Transverse colon (tissue), 4 donors: ENCODE measurements at regions not wholly inside any gene's neighbourhood (a gene's known extent, or its start where the extent isn't known, plus 50 kb on each side); places are given as distances from the start of the nearest gene placed in this dataset.

Experiments
- DNase-seq: peaks from one replicate; pipeline ENCODE4 v3.0.0-alpha.2; 2019
- H3K27ac ChIP-seq, 4 donors: fragments of 200-600 bp; sonication (generic); 2 replicates each; pipeline ENCODE4 v1.5.1; 2016 to 2018; ENCODE audit warnings: inconsistent platforms in 4 of 4
- H3K27me3 ChIP-seq: fragments of 200-600 bp; sonication (generic); 2 replicates; pipeline ENCODE4 v1.5.1; 2017; ENCODE audit warnings: inconsistent platforms
- H3K36me3 ChIP-seq, 4 donors: fragments of 200-600 bp; sonication (generic); 2 replicates each; pipeline ENCODE4 v1.5.1; 2017 to 2019; ENCODE audit warnings: inconsistent platforms in 4 of 4
- H3K4me1 ChIP-seq, 4 donors: fragments of 200-600 bp; sonication (generic); 2 replicates each; pipeline ENCODE4 v1.5.1; 2017 to 2020; ENCODE audit warnings: inconsistent platforms in 4 of 4
- H3K4me3 ChIP-seq, 4 donors: fragments of 200-600 bp; sonication (generic); 1 replicate in 1 of 4; 2 replicates in 3 of 4; pipeline versions ENCODE4 v1.5.1 to v1.6.1; 2017 to 2019; ENCODE audit warnings: inconsistent platforms in 4 of 4
- H3K9me3 ChIP-seq, 2 donors: fragments of 200-600 bp; sonication (generic); 2 replicates each; pipeline ENCODE4 v1.5.1; 2017 to 2019; ENCODE audit warnings: inconsistent platforms in 2 of 2
- CTCF ChIP-seq, 5 experiments: fragments of 200-600 bp in 3 of 5; fragments of 450-650 bp in 2 of 5; sonication (generic) in 3 of 5; IDR thresholded peaks; 1 replicate in 2 of 5; 2 replicates in 3 of 5; pipeline ENCODE4 v1.5.1; 2016 to 2017; ENCODE audit warnings: antibody characterized with exemption in 5 of 5, inconsistent platforms in 3 of 5, mild to moderate bottlenecking in 2 of 5, moderate library complexity in 1 of 5
- EP300 ChIP-seq: sonication (generic); formaldehyde crosslinking; IDR thresholded peaks from one replicate; pipeline ENCODE4 v1.6.1; 2017; ENCODE audit warnings: antibody characterized with exemption, low read depth
- POLR2A ChIP-seq: fragments of 450-650 bp; IDR thresholded peaks from one replicate; pipeline ENCODE4 v1.6.1; 2016; ENCODE audit warnings: antibody characterized with exemption, mild to moderate bottlenecking, moderate library complexity
- POLR2AphosphoS5 ChIP-seq, 3 donors: sonication (generic); formaldehyde crosslinking; IDR thresholded peaks; one replicate each; pipeline ENCODE4 v1.6.1; 2016; ENCODE audit warnings: antibody characterized with exemption in 3 of 3
- WGBS, 2 donors: methylation state at CpG; one replicate each; pipeline ENCODE4 v1.1.5; 2018; ENCODE audit warnings: low coverage in 1 of 2; 5-methylcytosine and 5-hydroxymethylcytosine counted together
- in situ Hi-C, 4 donors: fragments of 200-750 bp; cut with MboI; loops; one replicate each; pipeline versions ENCODE4 v1.15.0 to v1.15.1; 2017; ENCODE audit warnings: low sequenced_read_pairs in 3 of 4, low pct_ligation_motif_present in 1 of 4, low pct_unique_long_range_greater_than_20kb in 1 of 4
- intact Hi-C: fragments of 100-400 bp; cut with DNase I; formaldehyde crosslinking; loops from one replicate; pipeline ENCODE4 v1.15.1; 2023; ENCODE audit warnings: low total_unique reads

GRCh38 chr1:57590978-57591377 lies 167.1 kb upstream of the DAB1 start:
- in situ Hi-C loops = no loop called here

GRCh38 chr1:57586842-57587241 lies 163.0 kb upstream of the DAB1 start:
- Histone ChIP-seq H3K4me3 (no peak overlapping the region), H3K9me3 (no peaks in the 10 kb centered on the region), H3K27me3 (no peaks in the 10 kb centered on the region), H3K36me3 (no peaks in the 10 kb centered on the region), H3K27ac (no peak overlapping the region), H3K4me1 (no peaks in the 10 kb centered on the region)
- intact Hi-C loops = no loop called here
- in situ Hi-C loops = no loop called here
- no peak for DNase-seq
- TF ChIP-seq EP300 = no peak
- TF ChIP-seq CTCF (IDR thresholded peaks at IDR 0.05) = no peak
- no peak for TF ChIP-seq POLR2AphosphoS5 (IDR thresholded peaks at IDR 0.05)
- TF ChIP-seq POLR2A = no peak

More at GRCh38 chr1:57590978-57591377, 167.1 kb upstream of the DAB1 start:
- Histone ChIP-seq H3K36me3 (no peaks in the 10 kb centered on the region), H3K9me3 (no peaks in the 10 kb centered on the region), H3K4me3 (no peak overlapping the region), H3K27me3 (no peaks in the 10 kb centered on the region), H3K27ac (no peak overlapping the region), H3K4me1 (no peaks in the 10 kb centered on the region)
- TF ChIP-seq EP300 = no peak
- no peak for TF ChIP-seq POLR2AphosphoS5 (IDR thresholded peaks at IDR 0.05)
- TF ChIP-seq POLR2A = no peak
- TF ChIP-seq CTCF (IDR thresholded peaks at IDR 0.05) = no peak
- intact Hi-C loops = no loop called here
- no peak for DNase-seq
- WGBS, 2 donors = 81 to 89% methylated on average over 5 of the region's 5 CpGs

GRCh38 chr1:57578680-57579079 lies 154.8 kb upstream of the DAB1 start:
- Histone ChIP-seq H3K9me3 (no peaks in the 10 kb centered on the region), H3K27ac (no peak overlapping the region), H3K4me3 (no peak overlapping the region), H3K4me1 (no peaks in the 10 kb centered on the region), H3K27me3 (no peaks in the 10 kb centered on the region), H3K36me3 (no peaks in the 10 kb centered on the region)
- DNase-seq = no peak
- TF ChIP-seq CTCF (IDR thresholded peaks at IDR 0.05) = no peak
- TF ChIP-seq EP300 = no peak
- no peak for TF ChIP-seq POLR2AphosphoS5 (IDR thresholded peaks at IDR 0.05)
- TF ChIP-seq POLR2A = no peak
- in situ Hi-C loops (no loop called here), intact Hi-C loops (no loop called here)

- no peaks in the 10 kb centered on the region for H3K27me3 ChIP-seq
- intact Hi-C loops (no loop called here), in situ Hi-C loops (no loop called here)
- TF ChIP-seq CTCF (IDR thresholded peaks at IDR 0.05) (no peak), EP300 (no peak), POLR2A (no peak), POLR2AphosphoS5 (IDR thresholded peaks at IDR 0.05) (no peak)
- no peak overlapping the region for H3K27ac ChIP-seq
- no peak for DNase-seq
- H3K4me3 ChIP-seq = no peak overlapping the region
- H3K4me1 ChIP-seq = no peaks in the 10 kb centered on the region
- H3K36me3 ChIP-seq = no peaks in the 10 kb centered on the region
- no peaks in the 10 kb centered on the region for H3K9me3 ChIP-seq
- 81% methylated on average over 2 of the region's 2 CpGs; no CpG with 5 or more reads in 1 of the 2 donors for WGBS, 2 donors
These were observed 154.2 kb upstream of the DAB1 start for GRCh38 chr1:57578099-57578498.
